DMS53 treated with DMSO at 0.1 percent for 48 hours (cell line): ENCODE measurements at regions not wholly inside any gene's neighbourhood (a gene's known extent, or its start where the extent isn't known, plus 50 kb on each side); places are given as distances from the start of the nearest gene placed in this dataset.

ENCODE experiments used
- DNase-seq: peaks from one replicate; lab custom pipeline; 2025; ENCODE audit not compliant: unreplicated experiment; lab: John Stamatoyannopoulos, UW

DNA sequence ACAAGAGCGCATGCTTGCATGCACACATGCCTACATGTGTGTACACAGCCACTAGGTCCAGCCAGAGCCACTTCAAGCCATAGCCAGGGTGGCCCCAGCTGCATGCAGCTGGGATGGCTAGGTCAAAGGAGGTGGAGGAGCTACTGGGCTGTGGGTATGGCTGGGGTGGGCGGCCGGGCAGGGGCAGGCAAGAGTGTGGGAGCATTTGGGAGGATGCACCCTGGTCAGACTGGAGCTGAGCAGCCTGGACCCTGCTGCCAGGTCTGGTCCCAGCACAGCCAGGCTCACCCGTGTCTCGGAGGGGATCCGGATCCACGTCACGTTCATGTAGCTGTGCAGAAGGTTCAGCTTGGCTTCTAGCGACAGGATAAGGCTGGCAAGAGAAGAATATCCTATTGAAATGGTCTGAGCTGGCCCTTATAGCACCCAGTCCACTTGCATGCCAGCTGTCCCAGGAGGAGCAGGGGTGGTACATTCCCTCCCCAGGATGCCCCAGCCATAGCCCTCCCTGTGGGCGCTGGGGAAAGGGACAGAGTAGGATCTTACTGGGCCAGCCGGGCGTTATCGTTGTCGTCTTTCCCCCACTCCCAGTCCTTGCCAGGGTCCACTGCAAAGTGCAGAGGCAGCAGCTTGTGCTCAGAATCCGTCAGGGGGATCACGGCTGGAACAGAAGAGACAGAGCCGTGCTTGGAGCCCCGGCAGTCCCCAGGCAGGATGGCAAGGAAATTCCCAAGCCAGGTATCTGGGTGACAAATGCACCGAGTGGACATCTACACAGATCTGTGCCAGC is 160.5 kb downstream of the KLF13 start:
- DNase-seq = no peak

DNA sequence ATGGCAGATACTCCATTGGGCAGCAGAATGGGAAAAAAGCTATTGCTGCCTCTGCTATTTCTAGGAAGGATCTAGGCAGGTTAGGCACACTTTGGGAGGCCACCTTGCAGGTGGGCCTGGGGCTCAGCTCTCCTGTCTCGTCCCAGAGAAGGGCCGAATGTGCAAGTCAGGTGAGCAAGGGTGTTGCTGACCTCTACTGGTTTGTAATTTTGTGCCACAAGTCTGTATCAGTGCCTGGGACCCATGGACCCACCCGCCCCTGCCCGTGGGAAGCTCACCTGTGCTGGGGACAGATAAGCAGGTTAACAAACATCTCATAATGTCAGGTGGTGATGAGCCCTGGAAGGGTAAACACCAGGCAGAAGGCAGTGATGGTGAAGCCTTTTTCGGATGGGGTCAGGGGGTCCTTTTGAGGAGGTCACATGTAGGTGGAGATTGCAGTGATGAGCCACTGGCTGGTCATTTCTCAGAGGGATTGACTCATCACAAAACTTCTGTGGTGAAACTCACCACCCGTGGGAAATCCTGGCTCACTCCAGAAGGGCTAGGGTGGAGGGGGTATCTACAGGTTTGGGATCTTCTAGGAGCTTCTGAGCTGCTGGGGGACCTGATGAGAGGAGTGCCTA is 161.3 kb downstream of the KLF13 start:
- no peak for DNase-seq

DNA sequence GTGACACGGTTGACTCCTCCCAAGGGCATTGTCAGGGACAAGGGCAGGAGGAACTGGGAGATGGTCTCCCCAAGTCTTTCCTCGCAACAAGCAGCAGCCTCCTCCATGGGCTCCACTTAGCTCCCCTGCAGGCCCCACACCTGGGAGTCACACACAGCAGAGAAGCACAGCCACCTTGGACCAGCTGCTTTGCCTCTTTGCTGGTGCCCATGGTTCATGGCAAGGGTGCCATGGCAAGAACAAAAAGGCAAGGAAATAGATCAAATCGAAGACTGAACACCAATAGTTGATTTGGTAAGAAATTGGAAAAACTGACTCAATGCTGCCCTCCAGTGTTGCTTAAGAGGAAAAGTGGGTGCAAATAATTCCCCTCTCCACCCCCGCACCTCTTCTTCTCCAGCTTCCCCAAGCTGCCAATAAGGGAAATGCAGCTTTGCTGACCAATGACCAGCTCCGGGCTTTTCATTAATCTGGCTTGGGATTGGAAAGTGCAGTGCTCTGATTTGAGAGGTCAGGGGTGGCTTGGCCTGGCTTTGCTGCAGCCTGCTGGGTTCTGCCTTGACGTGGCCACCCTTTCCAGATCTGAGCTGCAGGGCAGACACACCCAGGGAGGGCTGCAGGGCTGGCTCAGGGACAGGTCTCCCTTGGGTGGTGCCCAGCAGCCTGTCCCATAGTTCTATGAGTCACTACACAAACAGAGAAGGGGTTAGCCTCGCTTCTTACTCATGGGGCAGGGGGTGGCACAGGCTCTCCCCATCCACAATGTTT is 162.0 kb downstream of the KLF13 start:
- peak; percentile 29 for DNase-seq

GRCh38 chr15:31489281-31489680 is 162.6 kb downstream of the KLF13 start:
- no peak for DNase-seq

DNA sequence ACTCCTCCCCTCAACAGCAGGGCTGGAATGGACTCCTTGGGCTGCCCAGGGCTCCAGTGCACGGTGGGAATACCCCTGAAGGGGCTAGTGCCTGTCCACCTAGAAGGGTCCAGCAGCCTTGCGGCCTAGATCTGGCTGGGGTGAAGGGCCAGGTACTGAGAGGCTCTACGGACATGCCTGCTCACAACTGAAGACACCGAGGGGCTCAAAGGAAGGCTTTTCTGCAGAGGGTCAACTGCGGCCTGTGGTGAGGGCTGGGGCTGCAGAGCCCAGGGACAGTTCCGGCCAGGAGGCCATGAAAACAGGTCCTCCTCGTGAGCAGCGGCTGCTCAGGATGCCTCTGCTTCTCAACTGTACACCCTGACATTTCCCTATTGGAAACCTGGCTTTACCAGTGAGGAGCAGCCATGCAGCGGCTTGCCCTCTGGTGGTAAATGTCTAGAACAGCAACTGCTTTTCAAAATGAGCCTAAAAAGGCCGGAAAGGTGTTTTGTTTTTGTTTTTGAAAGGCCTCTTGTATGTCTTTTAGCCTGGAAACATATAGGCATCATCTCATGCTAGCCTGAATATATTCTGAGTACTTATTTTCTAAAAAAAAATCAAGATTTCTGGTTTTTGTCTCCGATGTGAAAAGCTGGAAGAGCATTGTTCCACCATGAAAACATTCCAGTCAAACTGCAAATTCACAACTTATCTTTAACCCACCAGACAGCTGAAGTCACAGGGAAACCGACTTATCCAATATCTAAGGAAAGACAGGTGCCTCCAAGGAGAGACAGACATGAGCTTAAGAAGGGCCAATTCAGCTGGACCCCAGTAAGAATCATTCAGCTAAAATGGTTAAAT is 163.4 kb downstream of the KLF13 start:
- DNase-seq = peak; percentile 20

DNA sequence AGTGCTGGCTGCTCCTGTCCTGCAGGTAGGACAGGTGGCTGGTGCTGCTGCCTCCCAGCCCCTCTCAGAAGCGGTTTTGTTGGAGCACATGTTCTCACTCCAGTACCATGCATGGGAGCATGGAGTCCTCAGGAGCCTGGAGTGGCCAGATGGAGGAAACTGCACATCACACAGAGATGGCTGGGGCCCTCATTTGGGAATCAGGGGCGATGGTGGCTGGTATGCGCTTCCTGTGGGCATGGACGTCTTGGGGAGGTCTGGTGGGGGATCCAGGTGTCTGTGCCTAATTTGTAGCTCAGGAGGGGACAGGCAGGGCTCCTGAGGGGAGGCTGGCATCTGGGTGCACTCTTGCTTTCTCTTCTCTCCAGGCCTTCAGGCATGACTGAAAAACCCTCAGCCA is 168.2 kb downstream of the KLF13 start:
- no peak for DNase-seq

DNA sequence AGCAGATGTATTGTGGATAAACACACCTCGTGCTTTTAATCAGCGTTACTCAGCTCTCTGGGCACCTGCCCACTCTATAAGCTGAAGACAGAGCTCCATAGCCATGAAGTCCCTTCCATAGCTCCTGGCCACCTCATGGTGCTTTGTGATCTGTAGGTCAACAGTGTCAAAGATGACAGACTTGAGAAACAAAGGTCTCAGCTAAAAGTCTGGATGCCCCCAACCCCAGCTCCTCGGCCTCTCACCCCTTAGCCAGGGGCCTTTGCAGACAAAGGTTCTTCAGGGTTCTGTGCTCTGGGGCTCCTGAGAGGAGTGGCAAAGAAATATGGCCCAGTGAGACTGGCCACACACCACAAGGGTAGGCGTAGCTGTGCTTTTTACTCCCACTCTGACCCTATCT is 168.6 kb downstream of the KLF13 start:
- no peak for DNase-seq

GRCh38 chr15:31497838-31498237 is 171.2 kb downstream of the KLF13 start:
- no peak for DNase-seq

DNA sequence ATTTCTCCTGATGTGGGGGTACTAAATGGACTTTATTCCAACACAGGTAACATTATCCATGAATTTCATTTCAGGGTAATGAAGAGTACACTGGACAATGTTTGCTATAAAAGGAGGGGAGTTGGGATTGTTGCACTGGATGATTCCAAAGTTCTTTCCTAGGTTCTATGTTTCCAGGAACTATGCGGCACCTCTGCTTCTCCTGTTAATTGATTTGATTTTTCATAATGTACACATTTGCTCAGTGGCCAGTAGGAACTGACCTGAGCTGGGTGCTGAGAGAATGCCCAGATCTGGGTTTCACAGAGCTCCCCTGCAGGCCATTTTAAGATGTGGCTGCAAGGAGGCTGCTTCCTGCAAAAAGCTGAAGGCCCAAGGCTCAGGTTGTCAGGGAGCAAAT is 171.7 kb downstream of the KLF13 start:
- DNase-seq = no peak

- no peak for DNase-seq
Measured at GRCh38 chr15:31498756-31499155, 172.1 kb downstream of the KLF13 start.

- DNase-seq = no peak
Measured at GRCh38 chr15:31499236-31499952, 172.8 kb downstream of the KLF13 start.

DNA sequence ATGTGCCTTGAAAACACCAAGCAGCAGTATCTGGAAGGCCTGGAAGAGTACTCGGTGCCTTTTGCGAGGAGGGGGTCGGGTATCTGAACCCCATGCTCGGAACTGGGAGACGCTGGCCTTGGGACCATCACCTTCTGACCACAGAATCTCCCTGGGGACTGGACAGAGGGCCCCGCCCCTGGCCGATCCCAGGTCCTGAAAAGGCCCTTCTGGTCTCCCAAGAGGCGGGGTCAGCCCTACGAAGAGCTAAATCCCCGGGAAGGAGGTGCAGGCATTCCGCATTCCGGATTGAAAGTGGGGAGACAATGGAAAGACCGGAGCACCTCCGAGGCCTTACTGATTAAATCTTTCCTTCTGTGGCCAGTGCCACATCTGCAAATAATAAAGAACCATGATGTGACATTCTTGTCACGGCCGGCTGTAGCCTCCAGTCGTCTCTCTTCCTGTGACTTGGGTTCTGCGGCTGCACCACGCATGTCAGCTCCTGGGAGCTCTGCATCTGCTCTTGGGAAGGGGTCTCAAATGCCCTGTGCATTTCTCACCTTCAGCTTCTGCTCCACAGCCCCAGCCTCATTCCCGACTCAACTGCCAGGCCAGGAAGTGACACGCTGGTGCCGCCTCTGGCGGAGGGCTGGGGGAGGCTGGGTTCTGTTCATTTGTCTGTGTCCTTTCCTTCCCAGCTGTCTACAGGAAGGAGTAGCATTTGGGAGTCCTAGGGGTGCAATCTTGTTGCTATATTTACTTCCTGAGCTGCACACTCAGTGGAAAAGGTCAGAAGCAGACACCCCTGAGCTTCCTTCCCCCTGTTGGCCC is 173.5 kb downstream of the KLF13 start:
- DNase-seq = no peak

- no peak for DNase-seq
Measured at GRCh38 chr15:31500766-31501449, 174.3 kb downstream of the KLF13 start.

- no peak for DNase-seq
Measured at GRCh38 chr15:31501536-31502157, 175.0 kb downstream of the KLF13 start.

DNA sequence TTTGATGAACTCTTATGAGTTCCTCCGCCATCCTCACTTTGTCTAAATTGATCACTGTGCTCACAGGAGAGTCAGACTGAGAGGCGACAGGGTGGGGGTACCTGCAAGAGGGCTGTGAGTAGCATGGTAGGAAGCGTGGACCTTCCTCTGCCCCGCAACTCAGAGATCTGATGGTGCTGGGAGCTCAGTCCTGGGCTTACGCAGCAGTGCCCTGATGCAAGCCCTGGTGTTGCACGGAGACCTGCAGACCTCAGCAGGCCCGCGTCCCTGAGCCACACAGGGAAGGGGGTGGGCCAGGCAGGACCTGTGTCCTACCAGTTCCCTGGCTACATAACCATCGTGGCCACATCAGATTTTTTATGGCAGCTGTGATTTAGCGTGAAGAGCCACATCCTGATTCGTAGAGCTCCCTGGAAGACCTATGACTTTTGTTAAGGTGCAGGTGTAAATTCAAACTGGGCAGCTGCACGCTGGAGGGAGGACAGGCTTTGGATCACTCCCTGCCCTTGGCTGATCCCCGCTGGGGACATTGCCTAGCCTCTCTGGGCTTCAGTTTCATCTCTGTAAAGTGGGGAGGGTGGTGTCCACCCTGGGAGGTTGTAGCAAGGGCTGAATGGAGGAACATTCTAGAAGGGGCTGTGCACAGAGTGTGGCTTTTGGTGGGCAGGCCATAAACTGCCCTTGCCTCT is 176.1 kb downstream of the KLF13 start:
- no peak for DNase-seq

GRCh38 chr15:31503256-31503655 is 176.6 kb downstream of the KLF13 start:
- no peak for DNase-seq

DNA sequence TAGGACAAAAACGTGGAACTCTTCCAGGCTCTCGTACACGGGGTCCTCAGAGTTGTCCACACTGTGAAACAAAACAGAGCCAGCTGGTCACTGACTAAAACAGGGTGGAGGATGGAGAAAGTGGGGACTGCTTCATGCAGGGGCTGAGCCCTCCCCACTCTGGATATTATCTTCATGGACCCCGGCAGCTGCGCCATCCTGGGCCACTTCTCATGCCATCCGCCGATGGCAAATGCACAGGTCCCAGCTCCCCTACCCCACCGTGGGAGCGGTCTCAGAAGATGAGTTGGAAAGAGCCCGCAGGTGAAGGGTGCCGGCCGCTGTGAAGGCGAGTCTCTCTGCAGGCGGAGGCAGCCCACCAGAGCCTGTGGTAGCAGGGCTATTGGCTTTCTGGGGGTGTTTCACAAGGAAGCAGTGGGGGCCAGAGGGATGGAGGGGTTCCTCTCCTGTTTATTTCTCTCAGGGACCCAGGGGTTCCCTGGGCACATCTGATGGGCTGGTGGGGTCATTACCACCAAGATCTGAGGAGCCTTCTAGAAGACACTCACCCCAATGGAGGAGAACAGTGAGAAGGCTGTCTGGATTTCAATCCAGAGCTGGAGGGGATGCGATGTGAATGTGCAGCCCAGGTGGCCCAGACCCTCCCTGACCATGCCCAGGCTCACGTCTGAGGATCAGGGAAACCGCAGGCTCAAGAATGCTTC is 177.3 kb downstream of the KLF13 start:
- DNase-seq = no peak
